Progenitor cell of endocrine pancreas (in vitro differentiated cells): ENCODE measurements at regions not wholly inside any gene's neighbourhood (a gene's known extent, or its start where the extent isn't known, plus 50 kb on each side); places are given as distances from the start of the nearest gene placed in this dataset.

Source experiments
- DNase-seq: peaks from one replicate; pipeline ENCODE4 v3.0.0; 2021; ENCODE audit warnings: low spot score; ENCODE audit not compliant: unreplicated experiment
- H3K27ac Mint-ChIP-seq: 2 replicates; pipeline ENCODE4 v1.8.0; 2021; ENCODE audit warnings: mild to moderate bottlenecking, moderate library complexity, mixed read lengths
- H3K27me3 Mint-ChIP-seq: 2 replicates; pipeline ENCODE4 v1.8.0; 2021; ENCODE audit warnings: mixed read lengths
- H3K36me3 Mint-ChIP-seq: 2 replicates; pipeline ENCODE4 v1.8.0; 2022; ENCODE audit warnings: mixed read lengths; ENCODE audit not compliant: insufficient read depth
- H3K4me1 Mint-ChIP-seq: 2 replicates; pipeline ENCODE4 v1.8.0; 2021; ENCODE audit warnings: low read depth, mixed read lengths
- H3K4me3 Mint-ChIP-seq: 2 replicates; pipeline ENCODE4 v1.8.0; 2021; ENCODE audit warnings: low read depth, mild to moderate bottlenecking, moderate library complexity, mixed read lengths
- H3K9me3 Mint-ChIP-seq: 2 replicates; pipeline ENCODE4 v1.8.0; 2021; ENCODE audit warnings: low read depth, mixed read lengths
- TF ChIP-seq, protein P1 (sequence below): fragments of 200-600 bp; sonication (generic); IDR thresholded peaks from one replicate; pipeline ENCODE4 v1.5.0; 2021; ENCODE audit warnings: antibody characterized with exemption, mild to moderate bottlenecking; ENCODE audit not compliant: unreplicated experiment

DNA sequence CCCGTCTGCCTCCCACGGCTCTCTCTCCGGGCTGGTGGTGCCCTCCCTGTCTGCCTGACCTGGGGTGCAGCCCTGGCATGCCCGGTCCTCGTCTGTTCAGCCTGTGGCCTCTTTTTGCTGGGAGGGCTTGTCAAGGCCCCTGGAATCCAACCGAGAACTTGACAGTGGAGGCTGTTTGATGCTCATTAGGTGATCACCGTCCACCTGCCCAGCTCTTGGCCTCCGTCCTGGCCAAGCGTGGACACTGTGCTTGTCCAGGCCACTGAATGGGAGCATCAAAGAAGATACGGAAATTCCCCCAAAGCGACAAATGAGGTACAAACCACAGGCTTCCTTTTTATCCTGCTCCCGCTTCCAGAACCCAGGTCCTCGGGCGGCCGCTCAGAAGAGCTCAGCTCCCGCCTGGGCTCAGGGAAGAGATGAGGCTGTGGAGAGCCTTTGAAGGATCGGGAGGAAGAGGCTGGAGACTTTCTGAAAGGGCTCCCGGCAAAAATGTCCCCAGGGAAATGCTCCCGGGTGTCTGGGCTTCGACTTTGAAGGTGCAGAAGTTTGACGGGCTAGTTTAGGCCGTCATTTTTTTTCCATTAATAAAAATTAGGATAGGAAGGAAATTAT, 1273.9 kb downstream of the BRD1 start:
- H3K27ac Mint-ChIP-seq = no peak overlapping the region
- no peak for DNase-seq
- TF ChIP-seq, protein P1, sequence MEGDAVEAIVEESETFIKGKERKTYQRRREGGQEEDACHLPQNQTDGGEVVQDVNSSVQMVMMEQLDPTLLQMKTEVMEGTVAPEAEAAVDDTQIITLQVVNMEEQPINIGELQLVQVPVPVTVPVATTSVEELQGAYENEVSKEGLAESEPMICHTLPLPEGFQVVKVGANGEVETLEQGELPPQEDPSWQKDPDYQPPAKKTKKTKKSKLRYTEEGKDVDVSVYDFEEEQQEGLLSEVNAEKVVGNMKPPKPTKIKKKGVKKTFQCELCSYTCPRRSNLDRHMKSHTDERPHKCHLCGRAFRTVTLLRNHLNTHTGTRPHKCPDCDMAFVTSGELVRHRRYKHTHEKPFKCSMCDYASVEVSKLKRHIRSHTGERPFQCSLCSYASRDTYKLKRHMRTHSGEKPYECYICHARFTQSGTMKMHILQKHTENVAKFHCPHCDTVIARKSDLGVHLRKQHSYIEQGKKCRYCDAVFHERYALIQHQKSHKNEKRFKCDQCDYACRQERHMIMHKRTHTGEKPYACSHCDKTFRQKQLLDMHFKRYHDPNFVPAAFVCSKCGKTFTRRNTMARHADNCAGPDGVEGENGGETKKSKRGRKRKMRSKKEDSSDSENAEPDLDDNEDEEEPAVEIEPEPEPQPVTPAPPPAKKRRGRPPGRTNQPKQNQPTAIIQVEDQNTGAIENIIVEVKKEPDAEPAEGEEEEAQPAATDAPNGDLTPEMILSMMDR = no peak
- no peaks in the 10 kb centered on the region for H3K36me3 Mint-ChIP-seq
- H3K4me1 Mint-ChIP-seq = peaks cover 15% of the 10 kb centered on the region
- no peaks in the 10 kb centered on the region for H3K9me3 Mint-ChIP-seq
- H3K4me3 Mint-ChIP-seq = no peak overlapping the region
- H3K27me3 Mint-ChIP-seq = peaks cover 38% of the 10 kb centered on the region

DNA sequence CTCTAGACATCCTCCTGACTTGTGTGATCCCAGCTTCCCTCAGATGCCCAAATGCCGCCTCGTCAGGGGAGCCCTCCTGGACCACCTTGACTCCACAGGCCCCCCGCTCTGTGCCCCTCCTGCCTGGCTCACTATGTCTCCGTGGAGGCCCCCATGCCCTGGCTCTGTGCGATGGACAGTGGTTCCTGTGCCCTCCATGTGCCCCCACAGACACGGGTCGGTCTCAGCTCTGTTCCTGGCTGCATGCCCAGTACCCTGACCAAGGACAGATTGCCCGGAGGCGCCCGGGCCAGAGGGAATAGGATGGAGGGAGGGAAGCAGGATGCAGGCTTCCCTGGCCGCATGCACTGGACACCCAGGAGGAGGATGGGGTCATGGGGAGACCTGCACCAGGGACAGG, 1274.6 kb downstream of the BRD1 start:
- no peaks in the 10 kb centered on the region for H3K9me3 Mint-ChIP-seq
- TF ChIP-seq, protein P1 = no peak
- H3K4me3 Mint-ChIP-seq = no peak overlapping the region
- H3K27ac Mint-ChIP-seq = no peak overlapping the region
- H3K4me1 Mint-ChIP-seq = peaks cover 15% of the 10 kb centered on the region
- H3K27me3 Mint-ChIP-seq = peaks cover 37% of the 10 kb centered on the region
- no peak for DNase-seq
- H3K36me3 Mint-ChIP-seq = no peaks in the 10 kb centered on the region

DNA sequence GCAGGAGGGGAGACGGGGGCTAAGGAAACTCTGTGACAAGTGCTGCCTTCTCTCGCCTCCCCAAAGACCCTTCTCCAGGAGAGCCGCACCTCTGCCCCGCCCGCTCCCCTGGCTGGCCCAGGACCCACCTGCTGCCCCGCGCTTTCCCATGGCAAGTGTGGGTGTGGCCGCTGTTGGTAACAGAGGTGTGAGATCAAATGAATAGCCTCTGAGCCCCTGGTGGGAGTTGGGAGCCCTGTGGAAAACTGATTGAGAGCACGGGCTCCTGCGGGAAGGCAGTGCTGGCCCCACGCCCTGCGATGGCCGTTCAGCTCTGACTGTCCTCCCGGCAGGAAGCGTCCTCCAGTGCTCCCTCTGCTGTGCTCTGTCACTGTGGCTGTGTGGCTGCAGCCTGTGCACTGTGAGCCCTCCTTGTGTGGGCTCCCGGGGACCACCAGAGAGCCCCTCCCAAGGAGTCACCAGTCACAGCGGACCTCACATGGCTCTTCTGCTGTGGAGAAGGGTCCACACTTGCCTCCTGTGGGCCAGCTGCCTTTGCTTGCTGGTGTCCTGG, 1275.9 kb downstream of the BRD1 start:
- Mint-ChIP-seq H3K36me3 (no peaks in the 10 kb centered on the region), H3K4me3 (no peak overlapping the region), H3K27me3 (peaks cover 39% of the 10 kb centered on the region), H3K9me3 (no peaks in the 10 kb centered on the region), H3K27ac (no peak overlapping the region), H3K4me1 (peaks cover 15% of the 10 kb centered on the region)
- DNase-seq = no peak
- TF ChIP-seq, protein P1 = no peak

DNA sequence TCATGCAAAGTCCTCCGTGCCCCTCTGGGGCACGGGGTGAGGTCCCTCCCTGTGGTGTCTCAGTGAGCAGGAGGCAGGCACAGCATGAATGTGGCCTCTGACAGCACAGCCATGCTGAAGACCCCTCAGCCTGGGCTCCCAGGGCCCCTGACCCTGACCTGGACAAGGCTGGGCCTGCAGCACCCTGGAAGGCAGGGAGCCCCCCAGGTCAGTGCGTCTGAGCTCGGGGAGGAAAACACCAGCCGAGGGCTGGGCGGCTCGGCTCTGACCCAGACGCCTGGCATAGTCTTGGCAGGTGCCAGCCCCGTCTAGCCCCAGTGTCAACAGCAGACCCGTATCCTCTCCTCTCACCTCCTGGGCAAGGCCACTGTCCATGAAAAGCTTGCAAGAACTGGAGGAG, 1276.6 kb downstream of the BRD1 start:
- H3K36me3 Mint-ChIP-seq = no peaks in the 10 kb centered on the region
- H3K27ac Mint-ChIP-seq = no peak overlapping the region
- H3K9me3 Mint-ChIP-seq = no peaks in the 10 kb centered on the region
- TF ChIP-seq, protein P1 = no peak
- no peak for DNase-seq
- H3K27me3 Mint-ChIP-seq = peaks cover 46% of the 10 kb centered on the region
- H3K4me3 Mint-ChIP-seq = no peak overlapping the region
- peaks cover 15% of the 10 kb centered on the region for H3K4me1 Mint-ChIP-seq

DNA sequence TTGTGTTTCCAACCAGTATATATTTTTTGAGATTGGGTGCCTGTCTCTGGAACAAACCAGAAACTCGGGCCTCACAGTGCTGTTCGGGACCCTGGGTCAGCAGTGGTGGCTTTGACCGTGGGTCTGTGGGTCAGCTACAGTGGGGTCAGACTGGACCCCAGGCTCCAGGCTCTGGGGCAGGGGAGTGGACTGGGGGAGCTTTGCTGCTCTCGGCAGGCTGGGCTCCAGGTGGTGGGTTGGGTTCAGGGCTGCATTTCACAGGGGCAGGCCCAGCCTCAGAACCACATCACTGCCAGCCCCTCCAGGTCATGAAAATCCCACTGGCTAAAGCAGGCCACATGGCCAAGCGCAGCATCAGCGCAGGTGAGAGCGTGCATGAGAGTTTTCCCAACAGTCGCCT, 1279.3 kb downstream of the BRD1 start:
- Mint-ChIP-seq H3K9me3 (no peaks in the 10 kb centered on the region), H3K27me3 (peaks cover 41% of the 10 kb centered on the region), H3K27ac (no peak overlapping the region), H3K4me3 (no peak overlapping the region), H3K4me1 (peaks cover 12% of the 10 kb centered on the region), H3K36me3 (no peaks in the 10 kb centered on the region)
- TF ChIP-seq, protein P1 = no peak
- no peak for DNase-seq
